ENCODE measurements at regions not wholly inside any gene's neighbourhood (a gene's known extent, or its start where the extent isn't known, plus 50 kb on each side); places are given as distances from the start of the nearest gene placed in this dataset.

GRCh38 chr11:15494740-15495139 is 380.0 kb downstream of the INSC start:
- TF ChIP-seq CTCF (IDR thresholded peaks at IDR 0.05) = no peak
- H3K4me3 ChIP-seq = no peak overlapping the region
- H3K4me1 ChIP-seq (ENCODE audit: control insufficient read depth in 1 of 2, low read depth in 2 of 2) = no peaks in the 10 kb centered on the region
- no peaks in the 10 kb centered on the region for H3K27me3 ChIP-seq (replicated peaks; ENCODE audit: insufficient read depth)
- no peak for ATAC-seq (ENCODE audit: insufficient number of reproducible peaks, low FRiP score, low read depth)
- no peak for DNase-seq (ENCODE audit: low spot score)
- H3K27ac ChIP-seq = no peak overlapping the region
- no peaks in the 10 kb centered on the region for H3K9me3 ChIP-seq
- H3K36me3 ChIP-seq = no peaks in the 10 kb centered on the region

GRCh38 chr11:15495462-15495861 is 380.7 kb downstream of the INSC start:
- no peak overlapping the region for H3K27ac ChIP-seq
- H3K9me3 ChIP-seq = no peaks in the 10 kb centered on the region
- no peak for DNase-seq (ENCODE audit: low spot score)
- no peak for TF ChIP-seq CTCF (IDR thresholded peaks at IDR 0.05)
- ATAC-seq (ENCODE audit: insufficient number of reproducible peaks, low FRiP score, low read depth) = no peak
- H3K27me3 ChIP-seq (replicated peaks; ENCODE audit: insufficient read depth) = no peaks in the 10 kb centered on the region
- no peak overlapping the region for H3K4me3 ChIP-seq
- H3K36me3 ChIP-seq = no peaks in the 10 kb centered on the region
- no peaks in the 10 kb centered on the region for H3K4me1 ChIP-seq (ENCODE audit: control insufficient read depth in 1 of 2, low read depth in 2 of 2)

- Histone ChIP-seq H3K27ac (no peak overlapping the region), H3K4me1 (ENCODE audit: control insufficient read depth in 1 of 2, low read depth in 2 of 2) (no peaks in the 10 kb centered on the region), H3K9me3 (no peaks in the 10 kb centered on the region), H3K4me3 (no peak overlapping the region), H3K36me3 (no peaks in the 10 kb centered on the region), H3K27me3 (replicated peaks; ENCODE audit: insufficient read depth) (no peaks in the 10 kb centered on the region)
- ATAC-seq (ENCODE audit: insufficient number of reproducible peaks, low FRiP score, low read depth) = no peak
- DNase-seq (ENCODE audit: low spot score) = no peak
- TF ChIP-seq CTCF (IDR thresholded peaks at IDR 0.05) = no peak
Measured at GRCh38 chr11:15497366-15497765, 382.6 kb downstream of the INSC start.

- H3K27ac ChIP-seq = no peak overlapping the region
- H3K27me3 ChIP-seq (replicated peaks; ENCODE audit: insufficient read depth) = no peaks in the 10 kb centered on the region
- H3K4me3 ChIP-seq = no peak overlapping the region
- no peaks in the 10 kb centered on the region for H3K4me1 ChIP-seq (ENCODE audit: control insufficient read depth in 1 of 2, low read depth in 2 of 2)
- no peaks in the 10 kb centered on the region for H3K36me3 ChIP-seq
- no peak for ATAC-seq (ENCODE audit: insufficient number of reproducible peaks, low FRiP score, low read depth)
- TF ChIP-seq CTCF (IDR thresholded peaks at IDR 0.05) = no peak
- DNase-seq (ENCODE audit: low spot score) = no peak
- H3K9me3 ChIP-seq = no peaks in the 10 kb centered on the region
Measured at GRCh38 chr11:15499674-15500073, 385.0 kb downstream of the INSC start.

- Histone ChIP-seq H3K4me1 (ENCODE audit: control insufficient read depth in 1 of 2, low read depth in 2 of 2) (no peaks in the 10 kb centered on the region), H3K27ac (no peak overlapping the region), H3K27me3 (replicated peaks; ENCODE audit: insufficient read depth) (no peaks in the 10 kb centered on the region), H3K4me3 (no peak overlapping the region), H3K9me3 (no peaks in the 10 kb centered on the region), H3K36me3 (no peaks in the 10 kb centered on the region)
- ATAC-seq (ENCODE audit: insufficient number of reproducible peaks, low FRiP score, low read depth) = no peak
- DNase-seq (ENCODE audit: low spot score) = no peak
- no peak for TF ChIP-seq CTCF (IDR thresholded peaks at IDR 0.05)
Measured at GRCh38 chr11:15500643-15501042, 385.9 kb downstream of the INSC start.

Data from thoracic aorta (tissue), 2 donors.